ENCODE measurements at regions not wholly inside any gene's neighbourhood (a gene's known extent, or its start where the extent isn't known, plus 50 kb on each side); places are given as distances from the start of the nearest gene placed in this dataset.

GRCh38 chr3:168250415-168250861 is 154.7 kb upstream of the GOLIM4 start:
- in situ Hi-C loops (cut with HindIII; ENCODE audit: extremely low pct_ligation_motif_present, low pct_unique_long_range_greater_than_20kb) (no loop called here), intact Hi-C loops (cut with micrococcal nuclease; ENCODE audit: unreplicated experiment) (loop anchor here (2.0 kb wide), 1 partner anchor 370 kb away; no protein-coding TSS in a partner anchor)
- no peaks in the 10 kb centered on the region for H4K20me1 ChIP-seq (ENCODE audit: insufficient read depth, low read length)
- no TSS peak for BruUV-seq (replicated peaks)
- FAIRE-seq (no peak), ATAC-seq (no peak), DNase-seq (ENCODE audit: low spot score) (no peak)
- peak overlapping the region; percentile 86 for H3K4me2 ChIP-seq (ENCODE audit: low read depth, low read length)
- no peaks in the 10 kb centered on the region for H3K79me2 ChIP-seq (ENCODE audit: insufficient read depth, low read length)
- CTCF ChIA-PET (ENCODE audit: low intra/inter-chr PET ratio, low total read pairs): no interaction called here
- no peaks in the 10 kb centered on the region for H3K36me3 ChIP-seq (replicated peaks in 1 of 2; ENCODE audit: control insufficient read depth in 1 of 2, insufficient read depth in 2 of 2, low read length in 2 of 2)
- H3K27me3 ChIP-seq (ENCODE audit: control insufficient read depth in 1 of 2, insufficient read depth in 2 of 2, low read length in 2 of 2): peaks cover 0 to 24% of the 10 kb centered on the region in 2 experiments; a peak in 3 of 5 replicates
- WGBS (ENCODE audit: low lambda C conversion rate): 18% methylated on average over 16 of the region's 16 CpGs
- H3K27ac ChIP-seq (ENCODE audit: extremely low read length, insufficient read depth, low read length): no peak overlapping the region
- H3K4me1 ChIP-seq (ENCODE audit: insufficient read depth, low read length): peaks cover 18% of the 10 kb centered on the region
- peaks cover under 1% of the 10 kb centered on the region; the same call in 1 of the 2 replicates for H3K9me3 ChIP-seq (ENCODE audit: low read length)
- peak overlapping the region in 1 of 3 experiments; percentile 73; a peak in 1 of 6 replicates for H3K4me3 ChIP-seq (replicated peaks in 1 of 3; ENCODE audit: insufficient read depth in 1 of 3, low read depth in 2 of 3, low read length in 3 of 3)
- TF ChIP-seq SMAD1 (CRISPR knock-in tag; IDR thresholded peaks at IDR 0.05; ENCODE audit: borderline replicate concordance, low read depth): no peak
- no peak for TF ChIP-seq ZNF30 (CRISPR knock-in tag; IDR thresholded peaks at IDR 0.05)
- no peak for TF ChIP-seq NR0B2 (CRISPR knock-in tag; IDR thresholded peaks at IDR 0.05)
- no peak for TF ChIP-seq CHD4 (IDR thresholded peaks at IDR 0.05; ENCODE audit: borderline replicate concordance, low read length)
- no peak overlapping the region for H3K9ac ChIP-seq (ENCODE audit: insufficient read depth, low read depth, low read length)
- POLR2A ChIA-PET: no interaction called here
- H2AFZ ChIP-seq (ENCODE audit: low read length): no peak overlapping the region

GRCh38 chr3:168249550-168250414 is 154.1 kb upstream of the GOLIM4 start:
- H3K9me3 ChIP-seq (ENCODE audit: low read length): no peaks in the 10 kb centered on the region
- peaks cover 0 to 24% of the 10 kb centered on the region in 2 experiments; a peak in 3 of 5 replicates for H3K27me3 ChIP-seq (ENCODE audit: control insufficient read depth in 1 of 2, insufficient read depth in 2 of 2, low read length in 2 of 2)
- H2AFZ ChIP-seq (ENCODE audit: low read length): no peak overlapping the region
- 2% methylated on average over 9 of the region's 89 CpGs for WGBS (ENCODE audit: low lambda C conversion rate)
- peak overlapping the region; percentile 86 for H3K4me2 ChIP-seq (ENCODE audit: low read depth, low read length)
- ChIA-PET CTCF (ENCODE audit: low intra/inter-chr PET ratio, low total read pairs) (no interaction called here), POLR2A (no interaction called here)
- DNase-seq (ENCODE audit: low spot score) (peak; percentile 54), ATAC-seq (peak; percentile 99), FAIRE-seq (no peak)
- no TSS peak for BruUV-seq (replicated peaks)
- no peak overlapping the region for H3K9ac ChIP-seq (ENCODE audit: insufficient read depth, low read depth, low read length)
- intact Hi-C loops (cut with micrococcal nuclease; ENCODE audit: unreplicated experiment): loop anchor here (2.0 kb wide), 1 partner anchor 371 kb away; no protein-coding TSS in a partner anchor
- no peaks in the 10 kb centered on the region for H3K36me3 ChIP-seq (replicated peaks in 1 of 2; ENCODE audit: control insufficient read depth in 1 of 2, insufficient read depth in 2 of 2, low read length in 2 of 2)
- H3K4me1 ChIP-seq (ENCODE audit: insufficient read depth, low read length): peaks cover 18% of the 10 kb centered on the region
- peak overlapping the region; percentile 34 to 73 (median 43); a peak in 5 of 6 replicates for H3K4me3 ChIP-seq (replicated peaks in 1 of 3; ENCODE audit: insufficient read depth in 1 of 3, low read depth in 2 of 3, low read length in 3 of 3)
- no peak overlapping the region for H3K27ac ChIP-seq (ENCODE audit: extremely low read length, insufficient read depth, low read length)
- in situ Hi-C loops (cut with HindIII; ENCODE audit: extremely low pct_ligation_motif_present, low pct_unique_long_range_greater_than_20kb): no loop called here
- no peaks in the 10 kb centered on the region for H4K20me1 ChIP-seq (ENCODE audit: insufficient read depth, low read length)
- H3K79me2 ChIP-seq (ENCODE audit: insufficient read depth, low read length): no peaks in the 10 kb centered on the region
- TF ChIP-seq ZNF331 (CRISPR knock-in tag; IDR thresholded peaks at IDR 0.05) (0 out of 2 replicates have a peak, but pooled peaks have one; percentile 37), ZNF891 (CRISPR knock-in tag; IDR thresholded peaks at IDR 0.05) (peak; percentile 29; the same call in 1 of the 2 replicates), MAZ (IDR thresholded peaks at IDR 0.05; ENCODE audit: borderline replicate concordance, low read depth, low read length) (peak; percentile 10; the same call in 1 of the 2 replicates), MAZ (CRISPR knock-in tag; IDR thresholded peaks at IDR 0.05; ENCODE audit: low read depth) (peak; percentile 39; the same call in 1 of the 2 replicates), ZNF280B (CRISPR knock-in tag; IDR thresholded peaks at IDR 0.05; ENCODE audit: borderline replicate concordance) (no peak), SIX1 (CRISPR knock-in tag; IDR thresholded peaks at IDR 0.05; ENCODE audit: borderline replicate concordance) (no peak), ZNF431 (CRISPR knock-in tag; IDR thresholded peaks at IDR 0.05; ENCODE audit: borderline replicate concordance, low read depth) (no peak), POLR2G (IDR thresholded peaks at IDR 0.05; ENCODE audit: low read depth, low read length) (no peak), CC2D1A (CRISPR knock-in tag; IDR thresholded peaks at IDR 0.05) (no peak), MXI1 (IDR thresholded peaks at IDR 0.05; ENCODE audit: borderline replicate concordance, low read depth, low read length) (no peak), MEIS1 (CRISPR knock-in tag; IDR thresholded peaks at IDR 0.05; ENCODE audit: borderline replicate concordance) (no peak; the same call in 1 of the 2 replicates)
